Hematopoietic multipotent progenitor cell treated with erythropoietin and hydrocortisone succinate and interleukin-3 and kit ligand, for 6 days (in vitro differentiated cells): ENCODE measurements at regions not wholly inside any gene's neighbourhood (a gene's known extent, or its start where the extent isn't known, plus 50 kb on each side); places are given as distances from the start of the nearest gene placed in this dataset.
"Not testable (repeated sequence)": the region's sequence is repeated elsewhere in the genome, so short reads cannot be mapped to it uniquely, and the experiment has no call there.

Source experiments
- DNase-seq: peaks from one replicate; pipeline ENCODE4 v3.0.0-alpha.2; 2015

DNA sequence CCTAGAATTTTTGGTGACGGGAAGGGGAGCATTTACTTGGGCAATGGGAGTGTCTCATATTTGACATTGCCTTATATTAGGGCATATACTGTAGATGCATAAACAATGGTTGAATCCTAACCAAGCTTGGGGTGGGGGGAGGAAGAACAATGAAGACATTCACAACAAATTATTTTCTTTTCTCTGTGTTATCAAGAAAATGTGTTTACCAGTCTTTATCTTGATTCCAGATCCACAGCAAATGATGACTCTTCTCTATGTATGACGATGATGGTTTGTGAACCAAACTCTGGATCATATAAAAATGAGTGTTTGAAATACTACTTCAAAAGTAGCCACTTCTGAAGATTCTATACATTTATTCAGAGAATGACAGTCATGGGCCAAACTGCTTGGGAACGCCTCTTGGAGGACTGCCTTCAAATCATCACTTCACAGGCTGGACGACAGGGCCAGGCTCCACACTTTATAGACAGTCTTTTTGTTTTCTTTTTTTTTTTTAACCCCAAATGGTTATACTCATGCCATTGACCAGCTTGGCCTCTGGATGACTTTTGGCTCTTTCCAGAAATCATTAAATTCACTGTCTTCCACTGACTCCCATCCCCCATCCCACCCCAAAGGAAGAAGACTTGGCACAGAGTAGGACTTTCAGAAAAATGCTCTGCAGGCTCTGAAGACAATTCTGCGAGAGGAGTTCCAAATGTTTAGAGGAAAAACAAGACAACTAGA lies 123.8 kb upstream of the LIFR start:
- no peak for DNase-seq

GRCh38 chr5:38681029-38681706 lies 124.7 kb upstream of the LIFR start:
- DNase-seq = no peak

DNA sequence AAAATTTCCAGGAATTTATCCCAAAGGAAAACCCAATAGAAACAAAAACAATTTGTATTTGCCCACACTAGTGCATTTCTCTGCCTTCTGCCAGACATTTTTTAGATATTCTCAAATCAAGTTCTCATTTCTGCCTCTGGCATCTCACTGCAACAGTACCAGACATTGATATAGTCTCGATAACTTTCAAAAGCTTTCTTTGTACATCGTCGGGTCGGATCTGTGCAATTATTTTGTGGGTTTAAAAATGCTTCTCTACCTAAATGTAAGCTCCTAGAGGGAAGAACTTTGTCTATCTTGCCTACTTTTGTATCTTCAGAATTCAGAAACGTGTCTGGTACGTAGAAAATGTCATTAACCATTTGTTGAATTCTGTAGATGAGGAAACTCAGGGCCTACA lies 125.5 kb upstream of the LIFR start:
- no peak for DNase-seq

DNA sequence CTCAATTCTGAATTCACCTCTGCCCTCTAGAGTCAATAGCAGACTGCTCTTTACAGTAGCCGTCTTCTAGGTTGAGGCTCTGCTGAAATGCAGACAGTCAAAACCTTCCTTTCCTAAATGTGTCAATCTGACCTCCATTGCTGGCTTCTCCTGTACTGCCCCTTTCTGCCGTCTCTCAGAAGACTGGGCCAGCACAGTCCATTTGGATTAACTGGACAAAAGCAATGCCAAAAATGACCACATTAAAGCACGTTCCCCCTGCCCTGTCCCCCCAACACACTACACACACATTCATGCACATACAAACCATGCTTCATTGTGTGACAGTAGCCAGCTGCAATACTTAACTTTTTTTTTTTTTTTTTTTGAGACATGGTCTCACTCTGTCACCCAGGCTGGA lies 130.2 kb upstream of the LIFR start:
- DNase-seq = no peak

- DNase-seq = no peak
These were observed 135.9 kb upstream of the LIFR start for GRCh38 chr5:38692346-38692745.

GRCh38 chr5:38692781-38693527 lies 136.5 kb upstream of the LIFR start:
- DNase-seq = no peak

GRCh38 chr5:38695021-38695958 lies 138.8 kb upstream of the LIFR start:
- no peak for DNase-seq

- DNase-seq = no peak
These were observed 140.6 kb upstream of the LIFR start for GRCh38 chr5:38697013-38697412.

- not testable (repeated sequence) for DNase-seq
These were observed 140.3 kb upstream of the OSMR start for GRCh38 chr5:38705529-38705928.

DNA sequence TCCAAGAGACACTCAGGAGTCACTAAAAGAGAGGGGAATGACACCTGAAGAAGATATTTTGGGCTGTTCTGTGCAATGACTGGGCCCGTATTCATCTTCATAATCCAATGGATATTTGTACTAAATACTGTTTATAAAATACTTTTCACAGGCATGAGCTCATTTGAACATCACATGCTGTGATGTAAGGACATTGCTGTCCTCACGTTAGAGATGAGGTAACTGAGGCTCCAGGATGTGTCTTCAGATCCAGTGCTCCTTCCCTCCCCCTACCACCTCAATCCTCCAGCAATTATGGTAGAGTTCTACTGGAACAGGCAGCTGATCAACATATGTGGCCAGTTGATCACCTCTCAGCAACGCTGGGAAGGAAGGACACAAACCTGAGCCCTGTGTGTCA lies 139.4 kb upstream of the OSMR start:
- no peak for DNase-seq

DNA sequence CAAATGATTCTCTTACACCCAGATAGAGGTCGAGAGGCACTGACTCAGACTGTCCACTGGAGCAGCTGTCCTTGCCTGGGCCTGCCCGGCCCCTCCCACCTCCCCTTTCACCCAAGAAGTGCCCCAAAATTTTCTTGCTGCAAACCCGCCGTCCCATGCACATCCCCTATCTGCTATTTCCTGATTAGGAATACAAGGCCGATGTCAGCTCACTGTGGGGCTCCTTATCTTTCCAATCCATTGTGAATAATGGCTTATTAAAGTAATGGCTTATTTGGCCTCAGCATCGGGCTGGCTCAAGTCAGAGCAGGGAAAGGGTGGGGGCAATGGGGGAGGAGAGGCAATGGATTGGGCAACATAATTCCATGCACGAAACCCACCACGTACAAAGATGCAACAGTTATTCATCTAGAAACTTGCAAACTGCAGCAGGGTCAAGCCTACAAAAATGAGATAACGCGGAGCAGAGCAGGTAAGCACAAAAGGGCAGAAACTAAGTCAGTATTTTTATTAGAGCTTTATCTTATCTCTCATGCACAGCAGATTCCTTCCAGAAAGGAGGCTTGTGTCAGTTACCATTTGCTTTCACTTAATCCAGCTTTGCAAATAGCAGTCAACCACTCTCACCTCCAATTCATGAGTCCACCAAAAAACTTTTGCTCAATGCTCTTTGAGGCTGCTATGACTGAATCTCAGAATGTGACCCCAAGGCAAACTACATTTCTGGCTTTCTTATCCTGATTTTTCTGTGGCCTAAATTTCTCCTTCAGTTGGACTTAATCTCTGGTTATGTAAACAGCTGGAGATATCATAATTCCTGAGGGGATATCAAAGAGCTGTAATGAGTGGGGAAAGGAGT lies 138.2 kb upstream of the OSMR start:
- peak; percentile 12 for DNase-seq

- no peak for DNase-seq
These were observed 136.0 kb upstream of the OSMR start for GRCh38 chr5:38709678-38710306.

GRCh38 chr5:38710627-38711026 lies 135.2 kb upstream of the OSMR start:
- DNase-seq = no peak

- DNase-seq = no peak
These were observed 133.4 kb upstream of the OSMR start for GRCh38 chr5:38712391-38712790.

DNA sequence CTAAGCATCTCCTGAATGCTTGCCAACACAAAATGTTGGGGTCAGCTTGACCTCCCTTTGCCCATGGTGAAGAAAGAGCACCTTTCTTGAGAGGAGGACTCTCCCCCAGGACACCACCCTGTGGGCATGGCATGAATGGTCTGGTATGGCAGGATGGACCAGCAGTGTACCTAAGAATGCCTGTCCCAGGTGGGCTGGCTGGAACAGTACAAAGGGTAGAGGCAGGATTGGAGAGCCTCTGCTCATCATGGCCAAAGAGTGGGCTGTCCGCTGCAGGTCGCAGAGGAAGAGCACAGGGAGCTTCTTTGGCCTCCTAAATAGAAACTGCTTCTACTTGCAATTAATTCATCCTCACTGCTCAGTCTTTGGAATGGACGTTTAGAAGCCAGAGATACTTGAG lies 131.6 kb upstream of the OSMR start:
- DNase-seq = no peak

GRCh38 chr5:38714703-38715355 lies 131.0 kb upstream of the OSMR start:
- DNase-seq = no peak

DNA sequence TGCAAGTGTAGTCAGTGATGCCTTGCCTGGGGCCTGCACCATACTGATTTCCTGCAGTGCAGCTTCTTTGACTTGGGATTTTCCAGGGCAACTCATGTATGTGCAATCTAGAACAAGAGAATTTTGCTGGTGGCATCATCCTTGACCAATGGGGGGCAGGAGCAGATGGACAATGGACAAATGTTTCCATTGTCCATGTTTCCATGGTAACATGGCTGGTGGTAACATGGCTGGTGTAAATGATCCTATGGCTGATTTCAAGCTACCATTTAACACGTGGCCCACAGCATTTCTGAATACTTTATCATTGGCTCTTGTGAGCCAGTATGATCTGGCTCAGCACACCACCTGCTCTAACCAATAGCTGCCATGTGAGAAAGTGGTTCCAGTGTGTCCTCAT lies 130.1 kb upstream of the OSMR start:
- no peak for DNase-seq

GRCh38 chr5:38716516-38716915 lies 129.3 kb upstream of the OSMR start:
- DNase-seq = no peak

DNA sequence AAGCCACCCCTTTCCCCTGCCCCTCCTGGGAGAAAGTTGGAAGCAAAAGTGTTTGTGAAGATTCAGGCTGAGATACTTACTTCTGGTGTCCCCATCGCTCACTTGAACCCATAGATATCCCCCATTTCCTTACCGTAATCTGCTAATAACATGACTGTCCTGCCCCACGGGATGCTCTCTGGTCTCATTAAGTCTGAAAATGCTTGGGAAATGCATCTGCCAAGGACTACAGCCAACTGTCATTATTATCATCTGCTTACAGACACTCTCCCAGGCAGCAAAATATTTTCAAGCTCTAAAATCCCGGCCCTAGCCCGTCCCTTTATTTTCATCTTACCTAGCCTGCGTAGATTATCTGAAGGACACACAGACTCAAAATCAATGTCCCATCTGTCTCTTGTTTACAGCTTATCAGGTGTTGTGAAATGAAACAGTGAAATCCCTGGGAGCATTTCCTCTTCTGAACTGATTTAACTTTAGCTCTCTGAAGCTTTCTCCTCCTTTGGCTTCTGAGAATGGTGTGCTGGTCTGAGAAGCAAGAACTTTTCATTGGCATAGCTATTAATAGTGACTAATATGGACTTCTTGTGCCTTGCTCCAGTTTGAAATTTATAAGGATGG lies 126.9 kb upstream of the OSMR start:
- no peak for DNase-seq

- no peak for DNase-seq
These were observed 126.4 kb upstream of the OSMR start for GRCh38 chr5:38719403-38719802.
